ENCODE measurements at regions not wholly inside any gene's neighbourhood (a gene's known extent, or its start where the extent isn't known, plus 50 kb on each side); places are given as distances from the start of the nearest gene placed in this dataset.

DNA sequence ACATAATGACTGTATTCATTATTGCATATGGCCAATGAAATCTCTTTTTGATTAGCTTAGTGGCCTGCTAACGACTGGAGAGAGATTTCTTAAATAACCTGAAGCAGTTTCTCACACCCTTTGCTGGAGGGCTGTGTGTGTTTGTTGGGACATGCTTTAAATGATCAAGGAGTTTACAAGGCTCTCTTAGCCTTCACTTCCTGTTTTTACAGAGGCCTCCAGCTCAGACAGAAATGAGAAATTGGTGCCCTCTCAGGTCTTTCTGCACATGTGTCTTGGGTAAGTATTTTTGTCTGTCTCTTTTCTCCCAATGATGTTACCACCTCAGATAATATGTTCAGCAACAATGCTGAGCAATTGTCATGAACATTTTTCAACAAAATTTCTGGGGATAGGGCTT, 884.4 kb upstream of the CNTN5 start:
- TF ChIP-seq POLR2A (IDR thresholded peaks at IDR 0.05) (no peak), POLR2AphosphoS5 (IDR thresholded peaks at IDR 0.05) (no peak)
